ENCODE measurements at regions not wholly inside any gene's neighbourhood (a gene's known extent, or its start where the extent isn't known, plus 50 kb on each side); places are given as distances from the start of the nearest gene placed in this dataset.

DNA sequence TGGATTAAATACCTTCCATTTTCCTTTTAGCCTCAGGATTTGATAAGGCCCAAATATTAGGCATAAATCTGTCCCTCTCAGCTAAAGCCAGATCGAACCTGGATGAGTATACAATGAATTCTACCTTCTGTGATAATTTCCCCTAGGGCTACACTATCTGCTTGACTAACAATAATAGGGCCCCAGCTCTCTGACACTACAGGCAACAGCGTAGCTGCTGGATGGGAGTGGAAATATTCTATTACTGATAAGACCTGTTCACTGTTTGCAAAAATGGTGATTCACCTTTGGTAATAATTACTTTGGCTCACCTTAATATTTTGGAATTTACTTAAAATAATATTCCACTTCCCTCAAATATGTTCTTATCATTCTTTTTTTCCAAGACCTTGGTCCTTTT lies 644.2 kb upstream of the SEMA6A start:
- no peak for DNase-seq
- no peak for ATAC-seq

DNA sequence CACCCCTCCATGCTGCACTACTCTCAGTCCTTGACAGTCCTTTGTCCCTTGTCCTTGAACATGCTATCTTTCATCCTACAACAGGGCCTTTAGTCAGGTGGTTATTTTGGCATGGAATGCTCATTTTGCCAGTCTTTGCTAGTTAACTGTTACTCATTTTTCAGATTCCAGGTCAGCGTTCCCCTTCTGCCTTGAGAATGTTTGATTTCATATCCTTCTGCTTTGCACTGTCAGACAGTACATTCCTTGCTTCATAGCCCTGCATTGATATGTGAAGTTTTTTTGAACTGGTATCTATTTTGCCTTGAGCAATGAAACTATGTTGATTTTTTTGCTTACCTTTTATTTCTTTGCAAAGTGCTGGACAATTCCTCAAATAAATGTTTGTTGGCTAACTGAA lies 638.2 kb upstream of the SEMA6A start:
- ATAC-seq (no peak), DNase-seq (no peak)

DNA sequence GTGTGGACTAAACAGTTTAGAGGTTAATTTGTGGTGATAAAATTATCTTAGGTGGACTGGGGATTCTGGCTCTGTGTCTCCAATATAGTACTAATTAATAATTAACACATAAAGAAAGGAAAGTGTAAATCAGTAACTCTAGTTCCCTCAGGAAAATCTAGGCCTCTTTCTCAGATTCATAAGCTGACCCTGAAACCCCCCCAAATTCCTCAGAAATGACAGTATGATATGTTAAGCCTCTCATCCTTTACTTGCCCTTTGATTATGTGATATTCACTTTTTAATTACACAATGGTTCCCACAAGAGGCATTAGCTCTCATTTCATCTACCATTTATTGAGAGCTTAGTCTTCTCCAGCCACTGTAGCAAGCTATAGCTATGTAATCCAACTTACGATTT lies 636.2 kb upstream of the SEMA6A start:
- DNase-seq (no peak), ATAC-seq (no peak)

DNA sequence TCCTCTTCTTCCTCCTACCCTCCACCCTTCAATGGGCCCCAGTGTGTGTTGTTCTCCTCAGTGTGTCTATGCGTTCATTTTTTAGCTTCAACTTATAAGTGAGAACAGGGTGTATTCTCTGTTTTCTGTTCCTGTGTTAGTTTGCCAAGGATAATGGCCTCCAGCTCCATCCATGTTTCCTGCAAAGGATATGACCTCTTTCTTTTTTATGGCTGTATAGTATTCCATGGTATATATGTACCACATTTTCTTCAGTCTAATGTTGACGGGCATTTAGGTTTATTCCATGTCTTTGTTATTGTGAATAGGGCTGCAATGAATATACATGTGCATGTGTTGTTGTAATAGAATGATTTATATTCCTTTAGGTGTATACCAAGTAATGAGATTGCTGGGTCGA lies 634.9 kb upstream of the SEMA6A start:
- ATAC-seq (no peak), DNase-seq (no peak)

DNA sequence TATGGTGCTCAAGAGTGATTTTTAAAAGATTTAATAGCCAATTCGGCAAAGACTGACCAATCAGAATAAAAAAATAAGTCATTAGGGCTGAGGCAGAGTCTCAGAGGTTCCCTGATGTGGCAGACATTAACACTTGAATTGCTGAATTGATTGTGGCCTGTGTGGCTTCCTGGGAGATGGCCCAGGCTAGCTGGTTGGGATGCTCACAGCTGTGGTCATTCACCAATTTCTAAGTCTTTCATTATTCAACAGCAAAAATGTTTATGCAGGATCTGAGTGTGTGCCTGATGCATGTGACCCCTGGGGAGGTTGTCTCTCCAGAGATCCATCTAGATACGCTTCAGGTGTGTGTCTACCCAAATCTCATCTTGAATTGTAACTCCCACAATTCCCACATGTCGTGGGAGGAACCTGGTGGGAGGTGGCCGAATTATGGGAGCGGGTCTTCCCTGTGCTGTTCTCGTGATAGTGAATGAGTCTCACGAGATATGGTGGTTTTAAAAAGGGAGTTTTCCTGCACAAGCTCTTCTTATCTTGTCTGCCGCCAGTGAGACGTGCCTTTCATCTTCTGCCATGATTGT lies 632.6 kb upstream of the SEMA6A start:
- DNase-seq, result no peak
- ATAC-seq, result no peak

DNA sequence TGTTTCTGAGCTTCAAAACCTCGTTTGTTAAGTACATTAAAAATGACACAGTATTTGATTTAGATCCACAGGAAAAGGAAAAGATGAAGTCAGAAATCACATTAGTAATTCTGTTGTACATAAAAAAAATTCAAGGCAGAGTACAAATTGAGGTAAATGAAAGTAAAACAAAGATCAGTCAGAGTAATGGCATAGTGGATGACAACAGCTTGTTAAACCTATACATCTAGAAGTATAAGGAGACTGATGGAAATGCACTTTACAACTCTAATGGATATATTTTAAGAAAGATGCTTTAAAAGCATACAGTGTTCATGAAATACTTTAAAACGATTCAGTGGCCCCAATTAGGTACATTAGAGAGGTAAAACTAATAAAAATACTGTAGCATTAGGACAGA lies 631.3 kb upstream of the SEMA6A start:
- ATAC-seq, result no peak

DNA sequence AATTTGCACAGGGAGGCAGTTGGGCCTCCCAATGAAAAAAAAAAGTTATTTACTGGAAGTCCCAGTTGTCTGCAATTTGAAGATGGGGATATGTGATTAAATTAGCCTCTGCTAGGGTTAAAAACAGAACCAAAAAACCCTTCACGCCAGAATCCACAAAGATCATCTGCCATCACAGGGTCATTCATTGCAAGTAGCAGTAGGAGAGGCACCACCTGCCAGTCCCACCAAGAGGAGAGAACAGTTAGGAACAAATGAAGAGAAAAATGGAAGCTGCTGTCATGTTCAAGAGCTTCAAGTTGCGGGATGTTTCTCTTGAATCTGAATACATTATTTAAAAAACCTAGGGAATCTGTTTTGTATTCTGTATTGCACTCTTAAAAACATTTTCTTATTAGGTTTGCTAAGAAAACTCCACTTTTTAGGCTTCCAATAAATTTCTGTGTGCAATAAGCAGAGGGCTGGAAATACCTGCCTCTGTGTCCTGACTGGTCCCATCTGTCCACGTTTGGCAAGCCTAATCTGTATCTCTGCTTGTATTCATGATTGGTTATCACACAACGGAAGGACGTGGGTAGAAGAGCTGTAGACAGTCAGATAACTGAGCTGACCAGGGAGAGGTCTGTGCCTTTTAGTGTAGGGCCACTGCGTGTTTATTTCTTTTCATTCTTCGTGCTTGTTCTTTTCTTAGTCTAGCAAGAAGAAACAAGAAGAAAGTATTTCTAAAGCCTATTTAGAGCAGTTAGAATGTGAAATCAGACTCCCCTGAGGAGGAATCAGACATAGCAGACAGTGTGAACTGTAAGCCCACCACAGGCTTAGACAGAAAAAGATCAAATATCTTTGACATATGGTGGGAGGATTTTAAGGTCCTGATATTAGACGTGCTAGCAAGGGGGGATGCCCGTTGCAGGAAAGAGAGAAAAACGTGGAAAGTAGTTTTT lies 630.6 kb upstream of the SEMA6A start:
- DNase-seq, result no peak

More for the DNA sequence above, 631.3 kb upstream of the SEMA6A start:
- DNase-seq, result no peak

DNA sequence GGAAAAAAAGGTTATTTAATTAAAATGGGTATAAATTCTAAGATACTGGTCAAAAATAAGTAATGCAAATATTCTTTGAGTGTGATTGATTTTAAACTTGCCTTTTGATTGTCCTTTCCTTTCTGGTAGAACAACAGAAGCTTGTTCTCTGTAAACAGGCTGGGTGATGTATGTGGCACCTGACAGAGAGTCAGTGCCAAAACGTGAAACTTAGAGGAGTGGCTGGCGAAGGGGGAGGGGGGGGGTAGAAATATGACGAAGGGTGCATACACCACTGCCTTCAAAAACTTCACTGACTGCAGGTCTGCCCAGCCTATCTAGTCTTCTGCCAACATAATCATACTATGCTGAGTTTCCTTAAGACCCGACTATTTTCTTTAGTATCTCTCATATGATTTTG lies 629.8 kb upstream of the SEMA6A start:
- no peak for DNase-seq
- ATAC-seq, result no peak

More for the DNA sequence above, 630.6 kb upstream of the SEMA6A start:
- no peak for ATAC-seq

DNA sequence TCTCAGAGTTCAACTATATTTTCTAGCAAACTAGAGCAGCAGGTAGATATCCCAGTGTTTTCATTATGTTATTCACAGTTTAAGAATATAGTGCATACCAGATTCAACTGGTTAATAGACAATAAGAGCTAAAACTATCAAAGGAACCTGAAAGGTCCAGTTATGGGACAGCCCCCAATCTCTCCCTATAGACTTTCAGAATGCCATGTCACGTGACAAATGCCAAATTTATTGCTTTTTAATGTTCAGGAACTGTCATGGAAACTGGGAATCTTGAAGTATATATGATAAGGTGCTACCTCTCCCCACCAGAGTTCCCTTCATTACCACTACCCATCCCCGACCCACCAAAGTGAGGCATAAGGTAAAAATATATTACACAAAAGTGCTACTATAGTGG lies 629.0 kb upstream of the SEMA6A start:
- no peak for DNase-seq
- ATAC-seq, result no peak

DNA sequence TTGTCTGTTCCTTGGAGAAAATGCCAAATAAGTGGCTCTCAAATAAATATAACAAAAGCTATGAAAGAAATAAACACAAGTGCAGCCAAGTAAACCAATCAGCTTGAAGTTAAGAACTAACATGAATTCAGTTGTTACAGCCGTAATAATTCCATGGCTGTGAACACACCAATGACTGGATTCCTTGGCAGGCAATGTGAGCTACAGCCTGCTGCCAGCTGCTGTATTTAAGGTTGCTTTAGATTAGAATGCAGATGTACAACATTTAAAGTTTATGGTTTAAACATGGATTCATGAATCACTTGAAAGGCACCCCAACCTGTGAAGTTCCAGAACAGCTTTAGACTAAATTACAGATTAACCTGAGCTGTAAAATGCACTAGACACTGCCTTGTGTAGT lies 626.4 kb upstream of the SEMA6A start:
- no peak for DNase-seq
- ATAC-seq, result no peak

DNA sequence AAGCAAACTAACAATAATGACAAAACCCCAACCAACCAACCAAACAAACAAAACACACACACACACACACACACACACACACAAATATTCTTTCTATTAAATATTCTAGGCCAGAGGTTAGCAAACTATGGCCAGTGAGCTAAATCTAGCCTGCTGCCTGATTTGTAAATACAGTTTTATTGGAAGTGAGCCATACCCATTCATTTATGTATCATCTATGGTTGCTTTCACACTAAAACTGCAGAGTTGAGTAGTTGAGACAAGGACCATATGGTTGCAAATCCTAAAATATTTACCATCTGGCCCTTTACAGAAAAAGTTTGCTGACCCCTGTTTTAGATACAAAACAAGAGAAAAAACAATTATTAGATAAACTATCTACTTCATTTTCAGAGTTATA lies 620.5 kb upstream of the SEMA6A start:
- ATAC-seq, result no peak

DNA sequence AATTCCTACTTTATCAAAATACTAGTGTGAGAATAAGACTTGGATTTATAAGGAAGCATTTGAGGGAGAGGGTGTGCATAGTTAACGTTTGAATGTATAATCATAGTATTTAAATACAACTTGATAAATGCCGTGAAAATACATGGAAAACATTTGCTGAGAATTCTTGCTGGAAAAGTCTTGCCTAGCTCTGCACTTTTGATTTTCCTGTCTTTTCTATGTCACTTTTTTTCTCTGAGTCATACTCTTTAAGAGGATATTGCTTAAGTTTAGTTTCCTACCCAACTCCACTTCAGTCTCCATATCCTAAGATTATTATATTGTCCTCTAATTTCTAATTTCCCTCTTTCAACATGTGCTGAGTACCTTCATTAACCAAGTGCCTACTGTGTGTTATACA lies 616.6 kb upstream of the SEMA6A start:
- DNase-seq (no peak), ATAC-seq (no peak)

More for the DNA sequence above, 620.5 kb upstream of the SEMA6A start:
- DNase-seq, result no peak

DNA sequence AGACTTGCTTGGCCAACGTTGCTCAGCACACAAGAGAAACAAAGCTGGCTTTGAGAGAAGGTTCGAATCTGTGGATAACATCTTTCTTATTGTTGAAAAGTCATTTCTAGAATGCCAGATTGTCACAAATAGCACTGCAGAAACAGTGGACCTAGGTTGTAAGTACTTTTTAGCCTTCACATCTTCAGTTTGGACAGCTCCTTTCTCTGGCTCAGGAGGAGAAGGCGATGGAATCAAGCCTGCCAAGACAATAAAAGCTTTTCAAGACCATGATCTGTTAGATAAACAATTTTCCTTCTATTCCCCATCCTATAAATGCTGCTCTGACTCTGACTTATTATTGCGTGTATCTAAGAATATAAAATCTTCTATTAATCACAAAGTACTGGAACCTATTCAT lies 615.2 kb upstream of the SEMA6A start:
- ATAC-seq (no peak), DNase-seq (no peak)

DNA sequence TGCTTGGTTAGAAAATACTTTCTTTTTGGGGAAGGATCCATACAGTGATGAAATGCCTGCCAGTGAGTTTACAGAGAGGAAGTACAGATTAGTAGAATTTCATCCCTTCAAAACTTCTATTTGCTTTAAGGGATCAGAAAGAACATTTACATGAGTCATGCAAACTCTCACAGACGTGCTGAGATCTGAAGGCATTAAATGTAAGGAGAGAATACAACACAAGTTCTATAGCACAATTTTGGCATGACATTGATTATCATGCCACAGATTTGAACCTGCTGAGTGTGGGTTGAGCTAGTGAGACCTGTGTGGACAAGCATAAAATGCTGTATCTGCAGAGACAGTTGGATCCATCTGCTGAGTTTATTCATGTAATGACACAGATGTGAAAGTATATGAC lies 613.6 kb upstream of the SEMA6A start:
- no peak for DNase-seq

DNA sequence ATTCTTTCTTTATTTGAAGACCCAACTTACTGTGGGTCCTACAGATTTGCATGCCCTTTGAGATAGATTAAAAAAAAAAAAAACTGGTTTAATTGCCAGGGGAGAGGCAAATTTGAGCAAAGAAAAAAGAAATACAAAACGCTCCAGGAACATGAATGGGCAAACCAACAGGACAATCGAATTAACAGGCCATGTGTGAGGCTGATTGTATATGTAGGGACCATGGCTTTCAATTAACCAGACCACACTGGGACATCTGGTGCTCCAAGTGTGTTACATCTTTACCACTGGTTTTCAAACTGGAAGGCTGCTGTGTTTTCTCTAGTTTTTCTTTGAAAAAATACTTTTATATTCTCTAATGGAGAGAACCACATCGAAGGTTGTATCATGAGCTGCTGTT lies 612.1 kb upstream of the SEMA6A start:
- no peak for ATAC-seq
- DNase-seq, result no peak

More for the DNA sequence above, 613.6 kb upstream of the SEMA6A start:
- ATAC-seq, result no peak

DNA sequence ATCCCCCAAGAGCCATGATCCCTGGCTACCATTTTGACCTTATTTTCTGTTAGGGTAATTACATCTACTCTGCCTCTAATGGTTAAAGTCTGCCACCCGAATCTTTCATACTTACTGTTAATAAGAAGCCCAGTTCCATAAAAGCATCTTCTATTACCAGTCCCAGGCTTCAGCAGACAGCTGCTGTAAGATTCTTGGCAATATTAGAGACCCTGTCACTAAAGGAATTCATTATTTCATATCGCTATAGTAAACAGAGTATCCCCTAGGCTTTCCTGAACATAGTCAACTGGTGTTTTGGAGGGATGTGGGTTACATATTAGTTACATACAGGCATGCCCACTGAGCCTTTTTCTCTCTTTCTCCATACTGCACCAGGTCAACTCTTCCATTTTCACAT lies 608.7 kb upstream of the SEMA6A start:
- ATAC-seq, result no peak

DNA sequence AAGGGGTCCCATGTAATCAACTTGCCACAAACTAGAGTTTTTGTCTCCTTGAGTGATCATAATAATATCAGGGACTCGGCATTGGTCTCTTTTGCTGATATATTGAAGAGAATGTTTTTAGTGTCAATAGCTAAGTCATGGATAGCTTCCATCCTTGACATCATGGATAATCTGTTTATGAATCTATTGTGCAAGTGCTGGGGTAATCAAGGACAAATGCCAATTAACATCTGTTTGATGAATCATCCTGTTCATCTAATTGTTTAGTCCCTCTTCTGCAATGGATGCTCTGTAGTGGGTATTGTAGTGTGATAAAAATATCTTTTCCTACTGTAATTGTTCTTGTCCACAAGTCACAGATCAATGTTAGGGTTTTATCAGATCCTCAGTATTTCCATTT lies 607.5 kb upstream of the SEMA6A start:
- DNase-seq, result no peak

More for the DNA sequence above, 608.7 kb upstream of the SEMA6A start:
- DNase-seq, result no peak

DNA sequence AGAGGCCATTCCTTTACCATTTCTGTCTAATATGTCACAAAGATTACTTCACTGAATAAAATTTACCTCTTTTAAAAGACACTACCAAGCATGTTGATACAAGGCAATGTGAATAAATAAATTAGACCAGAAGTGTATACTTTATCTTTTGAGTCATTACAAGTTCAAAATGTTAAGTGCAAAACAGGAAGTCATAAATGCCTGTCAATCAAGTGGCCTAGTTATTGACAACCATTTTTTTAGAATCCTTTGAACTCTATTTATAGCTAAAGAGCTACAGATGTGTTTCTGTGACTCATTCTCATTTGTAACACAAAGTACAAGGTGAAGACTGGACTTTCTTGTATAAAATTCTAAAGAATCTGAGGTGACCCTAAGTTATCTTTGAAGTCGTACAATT lies 602.7 kb upstream of the SEMA6A start:
- no peak for ATAC-seq
- DNase-seq, result no peak

More for the DNA sequence above, 607.5 kb upstream of the SEMA6A start:
- no peak for ATAC-seq

DNA sequence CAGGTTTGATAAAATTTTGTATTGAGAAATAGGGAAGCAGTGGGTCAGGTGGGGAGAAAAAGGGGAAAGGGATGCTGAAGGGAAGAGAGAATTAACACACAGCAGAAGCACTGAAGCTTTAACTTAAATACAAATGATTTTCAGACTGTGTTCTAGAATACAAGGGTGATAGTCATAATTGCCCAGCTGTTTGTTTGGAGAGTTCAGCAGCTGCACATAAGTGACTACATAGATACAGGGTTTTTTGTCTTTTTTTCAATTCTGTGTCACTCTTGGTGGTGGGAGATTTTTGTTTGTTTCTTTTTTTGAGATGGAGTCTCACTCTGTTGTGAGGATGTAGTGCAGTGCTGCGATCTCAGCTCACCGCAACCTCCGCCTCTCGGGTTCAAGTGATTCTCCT lies 590.4 kb upstream of the SEMA6A start:
- DNase-seq, result no peak
- no peak for ATAC-seq

DNA sequence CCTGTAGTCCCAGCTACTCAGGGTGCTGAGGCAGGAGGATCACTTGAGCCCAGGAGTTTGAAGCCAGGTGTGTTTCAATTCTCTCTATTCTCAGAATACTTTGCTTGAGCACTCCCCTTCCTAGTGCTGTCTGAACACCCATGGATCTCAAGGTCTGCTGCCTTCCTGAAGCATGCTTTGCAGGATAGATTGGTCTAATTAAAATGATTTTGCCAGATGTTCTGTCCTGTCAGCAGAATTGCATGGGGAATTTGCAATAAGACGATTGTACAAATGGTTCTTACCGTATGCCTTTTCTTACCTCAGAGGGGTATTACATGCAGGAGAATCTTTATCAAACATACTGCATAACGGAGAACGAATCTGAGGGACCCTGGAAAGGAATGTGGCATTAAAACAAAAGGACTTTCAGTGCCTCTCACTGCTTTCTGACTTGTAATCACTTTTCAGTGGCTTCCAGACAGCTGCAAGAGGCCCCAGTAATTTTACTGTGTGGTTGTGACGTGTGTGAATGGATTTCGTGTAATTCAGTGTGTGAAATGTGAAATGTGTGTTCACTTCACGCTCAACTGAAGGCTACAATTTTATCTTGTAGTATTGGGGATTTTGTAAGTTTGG lies 587.2 kb upstream of the SEMA6A start:
- no peak for DNase-seq
- ATAC-seq, result no peak

DNA sequence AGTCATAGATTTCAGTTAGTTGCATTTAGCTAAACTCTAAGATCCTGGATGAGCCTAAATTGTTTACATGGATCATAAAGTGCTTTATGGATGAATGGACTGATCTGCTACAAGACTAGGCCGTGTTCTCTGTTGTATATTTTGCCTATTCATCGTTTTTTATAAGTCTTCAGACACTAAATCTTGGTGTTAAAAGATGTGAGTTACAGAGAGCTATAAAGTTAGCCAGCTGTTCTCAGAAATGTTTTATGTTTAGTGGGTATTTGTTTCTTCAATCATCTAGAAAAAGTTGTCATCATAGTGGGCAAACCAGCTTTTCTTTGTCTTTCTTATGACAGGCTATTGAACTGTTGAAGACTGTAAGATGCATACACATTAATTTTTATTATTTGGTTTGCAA lies 585.8 kb upstream of the SEMA6A start:
- DNase-seq (no peak), ATAC-seq (no peak)

DNA sequence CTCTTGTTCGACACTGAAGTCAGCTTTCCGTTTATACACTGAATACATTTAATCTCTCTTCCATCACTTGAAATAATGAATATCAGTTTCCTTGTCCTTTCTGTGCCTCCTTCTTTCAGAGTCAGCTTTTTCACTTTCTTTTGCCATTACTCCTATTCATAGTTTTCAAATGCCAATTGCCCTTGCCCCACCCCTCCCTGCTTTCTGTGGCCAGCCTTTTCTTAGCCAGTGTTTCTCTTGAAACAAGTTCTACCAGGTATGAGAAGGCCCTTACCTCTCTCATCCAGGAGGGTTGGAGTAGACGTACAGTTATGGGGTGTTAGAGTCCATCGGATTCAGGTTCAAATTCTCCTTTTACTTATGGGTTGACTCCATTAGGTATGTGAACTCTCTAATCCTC lies 574.7 kb upstream of the SEMA6A start:
- ATAC-seq (no peak), DNase-seq (no peak)

DNA sequence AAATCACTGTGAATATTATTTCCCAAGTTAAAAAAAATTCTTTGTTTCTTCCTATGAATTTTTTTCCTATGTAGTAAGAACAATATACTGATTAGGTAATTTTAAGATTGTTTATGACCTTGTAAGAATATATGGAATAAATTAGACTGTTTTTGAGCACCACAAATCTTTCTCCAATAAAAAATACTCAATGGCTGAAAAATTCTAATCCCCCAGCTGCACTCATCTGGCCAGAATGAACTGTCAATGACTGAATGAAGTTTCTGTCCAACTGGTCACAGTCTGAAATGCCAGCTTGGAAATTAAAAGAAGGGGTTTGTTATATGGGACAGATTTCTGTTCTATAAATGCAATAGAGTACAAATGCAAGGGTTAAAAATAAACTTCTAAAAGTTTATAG lies 569.5 kb upstream of the SEMA6A start:
- ATAC-seq, result no peak
- DNase-seq, result no peak

Measured in stimulated activated naive CD8-positive, alpha-beta T cell treated with anti-CD3 and anti-CD28 coated beads, Interleukin-15, Interleukin-2, amounts not matched to agents 100 U/mL and 50 U/mL, for 24 hours (primary cell).